DMS153 (cell line): ENCODE measurements at regions not wholly inside any gene's neighbourhood (a gene's known extent, or its start where the extent isn't known, plus 50 kb on each side); places are given as distances from the start of the nearest gene placed in this dataset.

Source experiments
- DNase-seq: peaks from one replicate; lab custom pipeline; 2025; lab: John Stamatoyannopoulos, UW

DNA sequence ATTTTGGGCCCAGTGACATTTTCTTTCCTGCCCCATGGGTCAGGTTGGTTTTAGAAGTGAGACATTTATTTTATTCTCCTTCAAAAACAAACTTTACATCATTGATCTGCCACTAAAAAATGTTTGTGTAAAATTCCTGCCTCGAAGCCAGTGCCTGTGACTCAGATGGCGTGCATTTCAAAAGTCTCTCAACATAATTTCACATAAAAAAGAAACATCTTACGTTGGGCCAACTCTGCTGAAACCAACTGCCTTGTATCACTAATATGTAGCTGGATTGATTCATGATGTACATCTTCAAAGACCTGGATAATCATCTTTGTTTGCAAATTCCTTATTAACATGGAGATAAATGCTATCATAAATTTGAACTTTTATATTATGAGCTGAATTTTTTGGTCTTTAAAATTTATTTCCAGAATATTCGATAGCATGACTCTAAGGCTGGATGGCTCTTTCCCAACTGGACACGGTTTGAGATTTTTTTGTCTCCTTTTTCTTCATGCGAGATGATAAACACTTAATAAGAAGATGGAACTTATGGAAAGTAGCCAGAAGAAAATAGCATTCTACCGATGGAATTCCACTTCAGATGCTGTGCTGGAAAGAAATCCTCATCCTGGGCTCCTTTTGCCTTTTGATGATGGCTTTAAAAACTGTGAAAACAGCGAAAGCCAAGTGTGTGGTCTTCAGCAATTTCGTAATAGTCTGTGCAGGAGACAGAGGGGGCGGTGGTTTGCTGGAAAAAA lies 420.5 kb downstream of the FGF9 start:
- DNase-seq = no peak

- no peak for DNase-seq
Observed at GRCh38 chr13:22091971-22092300, 421.1 kb downstream of the FGF9 start.

GRCh38 chr13:22092791-22093560 lies 422.1 kb downstream of the FGF9 start:
- no peak for DNase-seq

GRCh38 chr13:22095794-22096193 lies 424.9 kb downstream of the FGF9 start:
- DNase-seq = no peak

GRCh38 chr13:22099585-22099984 lies 428.7 kb downstream of the FGF9 start:
- DNase-seq = no peak

GRCh38 chr13:22102271-22102670 lies 431.4 kb downstream of the FGF9 start:
- no peak for DNase-seq

DNA sequence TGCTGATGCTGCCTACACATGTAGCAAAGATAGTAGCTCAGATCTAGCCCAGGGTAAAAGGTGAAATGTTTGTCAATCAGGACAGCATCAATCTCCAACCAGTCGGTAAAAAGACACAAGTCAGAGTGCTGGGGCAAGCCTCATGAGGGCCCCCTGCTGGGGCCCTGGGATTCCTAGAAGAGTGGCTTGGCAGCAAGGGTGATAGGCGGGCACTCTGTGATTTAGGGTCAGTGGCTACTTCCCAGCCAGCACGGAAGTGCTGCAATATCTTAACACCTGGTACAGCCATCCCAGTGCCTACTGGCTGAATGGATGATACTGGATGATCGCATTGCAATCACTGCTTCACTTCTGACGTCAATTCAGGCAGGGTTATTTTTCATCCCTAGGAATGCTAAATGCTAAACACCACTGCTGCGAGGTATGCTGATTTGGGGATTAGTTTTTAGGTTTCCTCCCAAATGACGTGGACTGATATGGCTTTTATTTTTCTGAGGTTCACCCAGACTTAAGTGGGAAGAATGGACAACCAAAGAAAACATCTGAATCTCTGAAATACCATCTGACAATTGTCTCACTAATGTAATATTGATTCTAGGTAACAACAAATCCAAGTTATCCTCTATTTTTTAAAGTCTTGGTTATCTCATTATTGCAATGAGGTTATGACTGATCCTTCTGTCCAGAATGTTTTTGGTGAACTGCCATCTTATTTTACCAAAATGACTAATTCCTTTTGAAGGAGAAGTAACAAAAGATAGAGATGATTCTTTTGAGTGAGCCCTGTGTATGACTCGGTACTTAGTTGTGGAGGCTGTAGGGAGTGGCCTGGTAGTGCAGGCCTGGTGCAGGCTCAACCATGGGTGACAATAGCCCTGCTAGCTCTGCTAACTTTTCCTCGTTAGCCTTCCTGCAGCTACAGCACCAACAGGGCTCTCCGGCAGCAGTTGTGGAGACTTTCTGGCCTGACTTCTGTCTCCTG lies 432.5 kb downstream of the FGF9 start:
- no peak for DNase-seq

DNA sequence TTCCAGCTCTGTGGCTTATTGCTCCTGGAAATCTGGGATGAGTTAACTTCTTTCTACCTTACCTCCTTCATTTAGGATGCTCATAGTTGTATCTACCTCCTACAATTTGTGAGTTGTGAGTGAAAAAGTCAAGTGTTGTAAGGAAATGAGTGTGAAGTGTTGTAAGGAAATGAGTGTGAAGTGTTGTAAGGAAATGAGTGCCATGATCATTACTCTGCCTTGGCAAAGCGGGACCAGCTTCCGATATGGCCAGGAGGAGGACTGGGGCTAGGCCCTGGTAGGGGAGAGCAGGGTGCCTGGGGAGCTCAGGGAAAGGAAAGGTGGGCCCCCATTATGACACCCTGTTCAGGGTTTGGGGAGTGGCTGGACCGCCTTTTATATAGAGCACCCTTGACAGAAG lies 435.2 kb downstream of the FGF9 start:
- DNase-seq = no peak

GRCh38 chr13:22107549-22107948 lies 436.7 kb downstream of the FGF9 start:
- no peak for DNase-seq

- DNase-seq = no peak
Observed at GRCh38 chr13:22108283-22108942, 437.5 kb downstream of the FGF9 start.

DNA sequence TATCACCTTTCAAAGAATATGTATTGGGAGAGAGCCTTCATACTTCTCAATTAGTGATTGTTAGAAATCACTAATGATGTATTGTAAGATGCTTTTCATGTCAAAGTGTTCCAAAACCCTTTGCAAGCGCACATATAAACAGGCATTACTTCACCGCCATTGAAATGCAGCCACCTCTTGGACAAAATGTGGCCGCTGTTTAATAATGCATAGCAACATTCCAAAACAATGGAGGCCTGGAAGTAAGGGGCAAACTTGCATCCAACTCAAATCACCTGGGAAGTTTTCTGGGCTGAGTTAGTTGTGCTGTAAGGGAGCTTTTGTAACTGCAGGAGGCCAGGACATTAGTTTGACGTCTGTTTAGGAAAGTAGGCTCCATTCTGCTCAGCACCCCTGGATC lies 438.1 kb downstream of the FGF9 start:
- DNase-seq = no peak

- no peak for DNase-seq
Observed at GRCh38 chr13:22110368-22110767, 439.5 kb downstream of the FGF9 start.

GRCh38 chr13:22111152-22111783 lies 440.4 kb downstream of the FGF9 start:
- no peak for DNase-seq

GRCh38 chr13:22111961-22112360 lies 441.1 kb downstream of the FGF9 start:
- no peak for DNase-seq

DNA sequence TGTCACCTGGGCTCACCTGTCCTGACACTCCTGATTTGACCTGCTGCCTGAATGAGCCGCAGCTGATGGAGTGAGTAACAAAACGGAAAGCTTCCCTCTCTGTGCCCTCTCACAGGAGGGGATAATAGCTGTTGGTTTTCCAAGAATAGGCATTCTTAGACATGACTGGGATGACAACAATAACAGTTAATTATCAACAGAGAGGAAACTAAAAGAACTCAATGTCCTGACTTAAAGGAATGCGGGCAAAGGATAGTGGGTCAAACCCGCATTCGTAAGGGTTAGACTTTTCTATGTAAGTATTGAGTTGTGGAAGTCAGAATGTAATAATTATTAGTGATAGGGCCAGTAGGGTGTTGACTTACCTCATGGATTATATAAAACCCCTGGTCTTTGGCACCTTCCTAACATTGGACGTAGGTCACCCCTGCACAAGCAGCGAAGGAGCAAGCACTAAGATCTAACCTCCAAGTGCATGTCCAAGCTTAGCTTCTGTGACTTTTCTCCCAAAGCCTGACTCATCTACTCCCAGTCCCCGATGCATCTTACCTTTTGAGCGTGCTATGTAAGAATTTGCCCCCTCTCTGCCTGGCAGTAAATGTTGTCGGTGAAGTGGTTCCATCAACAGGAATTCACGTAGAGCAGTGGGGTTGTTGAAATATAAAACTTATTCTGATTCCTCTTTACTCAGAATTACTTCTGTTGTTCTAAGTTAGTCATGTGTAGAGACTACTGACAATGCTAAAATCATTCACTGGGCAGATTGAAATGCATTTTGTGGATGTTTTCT lies 442.3 kb downstream of the FGF9 start:
- no peak for DNase-seq

DNA sequence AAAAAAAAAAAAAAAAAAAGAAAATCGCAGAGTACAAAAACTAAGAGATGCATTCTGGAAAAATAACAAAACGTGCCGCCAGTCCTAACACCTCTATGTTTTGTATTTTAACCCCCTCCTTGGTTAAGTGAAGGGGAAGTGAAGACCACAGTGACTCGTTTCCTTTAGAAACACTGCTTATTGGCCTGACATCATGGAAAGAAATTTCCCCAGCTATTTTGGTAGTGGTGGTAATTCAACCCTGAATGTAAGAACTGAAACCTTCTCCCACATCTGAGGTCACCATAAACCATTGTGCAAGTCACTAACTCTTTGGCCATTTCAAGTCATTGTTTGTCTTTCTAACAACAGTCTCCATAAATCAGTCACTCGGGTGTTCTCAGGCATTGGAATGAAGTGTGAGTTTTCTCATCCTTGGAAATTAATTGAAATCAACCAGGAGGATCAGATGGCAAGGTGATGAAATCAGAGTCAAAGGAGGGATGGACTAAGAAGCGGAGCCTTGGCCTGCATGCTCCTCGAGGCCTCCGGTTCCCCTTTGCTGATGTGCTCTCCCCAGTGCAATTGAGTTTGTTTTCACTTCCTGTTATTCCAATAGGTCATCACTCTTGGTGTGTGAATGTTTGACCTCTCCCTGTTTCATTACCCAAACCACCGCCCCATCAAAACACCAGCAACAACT lies 443.9 kb downstream of the FGF9 start:
- DNase-seq = no peak

- no peak for DNase-seq
Observed at GRCh38 chr13:22118158-22118557, 447.3 kb downstream of the FGF9 start.

DNA sequence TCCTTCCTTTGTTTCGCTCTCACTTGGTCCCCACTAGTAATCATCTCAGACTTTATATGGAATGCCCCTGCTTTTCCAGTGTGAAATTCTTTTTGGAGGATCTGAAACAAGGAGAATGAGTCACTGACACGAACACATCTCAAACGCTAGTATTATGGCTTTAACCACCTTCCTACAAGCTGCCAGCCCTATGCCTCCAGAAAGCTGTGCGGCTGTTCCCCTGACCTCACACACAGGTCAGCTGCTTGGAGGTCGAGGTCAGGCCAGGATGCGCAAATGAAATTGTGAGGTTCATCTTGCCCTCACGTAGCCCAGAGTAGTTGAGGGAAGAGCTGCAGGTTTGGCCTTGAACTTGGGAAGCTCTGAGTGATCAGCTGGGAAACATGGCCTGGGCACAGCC lies 449.8 kb downstream of the FGF9 start:
- DNase-seq = no peak

DNA sequence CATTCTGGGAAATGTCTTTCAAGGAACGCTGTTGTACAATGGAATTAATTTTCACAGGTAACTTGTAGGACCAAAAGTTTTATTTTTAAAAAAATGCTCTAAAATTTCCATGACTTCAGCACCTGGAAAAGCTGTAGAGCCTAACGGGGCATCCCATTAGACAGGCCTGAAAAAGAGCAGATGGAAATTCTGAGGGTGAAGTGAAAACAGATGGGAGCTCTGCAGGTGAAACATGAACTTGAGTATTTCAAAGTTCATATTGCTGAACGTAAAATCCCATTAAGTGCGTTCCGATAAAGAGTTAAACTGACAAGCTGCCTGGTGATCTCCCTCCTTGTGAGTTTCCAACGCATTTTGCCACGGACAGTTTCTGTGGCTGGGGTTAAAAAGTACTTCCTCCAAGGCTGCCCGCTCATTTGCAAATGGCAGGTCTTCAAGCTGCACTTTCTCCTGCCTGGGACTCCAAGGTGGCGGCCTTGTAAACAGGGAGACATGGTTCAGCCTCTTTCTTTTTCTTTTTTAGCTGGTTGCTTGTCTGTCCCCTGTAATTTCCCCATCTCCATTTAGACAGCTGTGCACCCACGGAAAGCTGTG lies 450.4 kb downstream of the FGF9 start:
- DNase-seq = no peak
